ENCODE measurements at regions not wholly inside any gene's neighbourhood (a gene's known extent, or its start where the extent isn't known, plus 50 kb on each side); places are given as distances from the start of the nearest gene placed in this dataset.
"Not testable (repeated sequence)": the region's sequence is repeated elsewhere in the genome, so short reads cannot be mapped to it uniquely, and the experiment has no call there.

DNA sequence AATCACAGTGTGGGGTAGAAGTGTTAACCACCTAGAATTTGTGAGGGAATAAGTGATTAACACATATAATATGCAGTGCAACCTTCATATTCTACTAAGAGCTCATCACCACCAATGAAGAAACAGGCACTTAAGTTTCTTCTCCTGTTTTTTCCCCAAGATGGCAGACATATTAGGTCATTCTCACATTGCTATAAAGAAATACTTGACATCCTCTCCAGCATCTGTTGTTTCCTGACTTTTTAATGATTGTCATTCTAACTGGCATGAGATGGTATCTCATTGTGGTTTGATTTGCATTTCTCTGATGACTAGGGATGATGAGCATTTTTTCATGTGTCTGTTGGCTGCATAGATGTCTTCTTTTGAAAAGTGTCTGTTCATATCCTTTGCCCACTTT lies 301.5 kb upstream of the CLEC14A start:
- not testable (repeated sequence) for DNase-seq

DNA sequence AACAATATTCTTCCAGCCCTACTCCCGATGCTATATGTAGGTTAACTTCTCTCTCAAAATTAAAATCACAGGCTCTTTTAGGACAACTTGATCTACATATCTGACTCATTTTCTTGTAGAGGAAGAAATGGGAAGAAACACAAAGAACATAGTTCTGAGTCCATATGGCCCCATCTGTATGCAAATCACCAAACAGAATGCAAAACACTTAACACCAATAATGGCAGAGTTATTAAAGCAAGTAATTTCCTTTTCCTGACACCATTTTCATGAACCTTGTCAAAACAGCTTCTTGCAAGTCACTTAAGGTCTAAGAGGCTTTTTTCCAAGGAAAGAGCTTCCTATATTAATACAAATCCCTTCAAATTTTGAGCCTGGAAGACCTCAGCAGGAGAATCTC lies 300.4 kb upstream of the CLEC14A start:
- no peak for DNase-seq

DNA sequence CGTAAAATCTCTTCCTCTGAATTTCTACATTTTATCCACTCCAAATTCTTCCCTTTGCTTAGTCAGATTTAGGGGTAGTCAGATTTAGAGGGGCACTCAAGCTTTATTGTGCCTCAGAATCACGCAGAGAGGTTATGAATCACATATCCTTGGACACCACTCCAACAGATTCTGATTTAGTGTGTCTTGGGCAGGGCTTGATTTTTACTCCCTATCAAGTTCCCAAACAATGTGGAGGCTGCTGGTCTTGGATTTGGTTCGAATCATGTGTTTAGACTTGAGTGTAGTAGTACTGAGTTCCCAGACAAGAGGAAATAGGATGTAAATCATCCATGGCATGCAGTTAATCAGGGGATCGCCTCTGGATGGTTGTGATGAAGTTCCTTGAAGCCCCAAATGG lies 298.1 kb upstream of the CLEC14A start:
- DNase-seq, result no peak

DNA sequence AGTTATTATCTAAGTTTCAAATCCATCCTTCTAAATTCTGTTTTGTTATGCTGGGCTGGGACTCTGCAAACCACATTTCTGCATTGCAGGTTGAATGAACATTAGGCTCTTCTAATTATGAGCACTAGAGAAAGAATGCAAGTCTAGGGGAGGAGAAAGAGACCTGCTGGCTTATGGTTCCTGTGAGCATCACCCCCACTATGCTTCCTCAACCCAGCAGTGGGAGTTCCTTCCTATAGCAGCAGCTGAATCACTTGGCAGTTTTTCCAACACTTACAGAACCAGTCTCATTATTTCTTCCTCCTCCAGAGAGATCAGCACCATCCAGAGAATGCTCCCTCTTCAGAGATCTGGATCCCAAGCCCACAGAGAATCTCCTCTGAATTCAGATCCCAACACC lies 297.7 kb upstream of the CLEC14A start:
- no peak for DNase-seq

DNA sequence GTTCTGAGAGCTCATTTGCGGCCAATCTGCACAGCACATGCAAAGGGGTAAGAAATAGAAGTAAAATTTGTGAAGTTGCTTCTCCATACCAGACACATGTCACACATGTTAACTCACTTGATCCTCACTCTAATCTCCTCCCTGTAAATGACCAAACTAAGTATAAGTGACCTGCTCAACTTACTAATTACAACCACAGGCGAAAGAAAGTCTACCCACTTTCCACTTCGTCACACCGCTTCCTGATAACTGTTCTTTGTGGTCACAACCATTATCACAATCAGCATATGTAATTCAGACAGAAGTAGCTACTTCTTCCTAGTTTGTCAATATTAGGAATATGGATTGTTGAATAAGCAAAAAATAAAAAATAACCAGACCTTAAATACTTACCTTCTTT lies 293.7 kb upstream of the CLEC14A start:
- no peak for DNase-seq

DNA sequence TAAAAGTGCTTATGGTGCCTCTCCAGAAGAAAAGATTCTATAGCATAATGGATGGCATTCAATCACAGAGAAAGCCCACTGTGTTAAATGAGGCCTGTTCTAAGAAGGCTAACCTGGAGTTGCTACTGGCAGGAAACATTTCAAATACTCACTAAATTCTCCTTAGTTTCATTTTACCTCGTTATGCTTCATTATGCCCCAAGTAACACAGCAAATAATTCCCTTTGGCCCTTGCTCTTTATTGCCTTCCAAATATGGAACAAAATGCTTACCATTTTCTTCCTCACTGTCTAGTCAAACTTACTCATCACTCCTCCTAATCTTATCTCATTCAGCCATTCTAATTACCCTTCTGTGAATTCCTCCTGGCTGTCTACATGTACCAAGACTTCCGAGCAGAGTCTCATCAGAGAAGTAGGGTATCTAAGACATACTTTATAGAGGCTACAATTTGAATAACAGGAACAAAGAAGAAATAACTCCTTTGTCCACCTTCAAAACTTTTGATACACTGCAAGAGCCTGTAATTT lies 292.1 kb upstream of the CLEC14A start:
- no peak for DNase-seq

DNA sequence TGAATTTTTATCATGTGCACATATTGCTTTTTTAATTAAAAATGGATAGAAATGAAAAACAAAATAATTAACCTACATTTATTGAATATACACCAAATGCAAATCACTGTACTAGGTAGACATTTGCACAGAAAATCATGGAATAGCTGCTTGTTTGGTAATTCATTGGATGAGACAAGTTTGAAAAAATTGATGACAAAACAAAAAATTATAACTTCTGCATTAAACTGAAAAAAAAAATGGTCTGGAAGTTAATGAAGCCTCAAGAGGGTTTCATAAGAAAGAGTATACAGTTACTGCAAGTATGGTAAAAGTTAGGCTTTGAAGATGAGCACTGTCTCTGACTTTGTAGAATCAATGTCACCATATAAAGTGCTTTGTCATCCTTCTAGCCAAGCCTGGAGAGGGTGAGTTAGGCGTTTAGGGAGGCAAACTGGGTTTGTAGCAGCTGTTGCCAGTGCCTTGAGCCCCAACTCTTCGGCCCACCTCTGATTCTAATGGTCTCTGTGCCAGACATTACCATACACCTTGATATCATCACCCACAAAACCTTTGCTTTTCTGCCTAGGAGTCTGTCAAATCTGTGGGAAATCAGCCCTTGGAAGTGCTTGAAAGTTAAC lies 291.1 kb upstream of the CLEC14A start:
- no peak for DNase-seq

DNA sequence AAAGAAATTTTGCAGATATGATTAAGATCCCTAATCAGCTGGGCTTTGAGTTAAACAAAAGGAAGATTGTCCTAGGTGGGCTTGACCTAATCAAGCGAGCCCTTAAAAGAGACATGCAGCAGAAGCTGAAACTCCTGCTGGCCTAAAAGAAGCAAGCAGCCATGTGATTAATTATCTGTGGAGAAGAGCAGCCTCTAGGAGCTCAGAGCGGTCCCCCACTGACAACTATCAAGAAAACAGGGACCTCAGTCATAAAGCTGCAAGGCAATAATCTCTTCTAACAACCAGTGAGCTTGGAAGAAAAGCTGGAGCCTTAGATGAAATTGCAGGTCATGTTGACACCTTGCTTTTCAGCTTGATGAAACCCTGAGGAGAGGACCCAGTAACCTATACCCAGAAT lies 288.9 kb upstream of the CLEC14A start:
- DNase-seq, result no peak

DNA sequence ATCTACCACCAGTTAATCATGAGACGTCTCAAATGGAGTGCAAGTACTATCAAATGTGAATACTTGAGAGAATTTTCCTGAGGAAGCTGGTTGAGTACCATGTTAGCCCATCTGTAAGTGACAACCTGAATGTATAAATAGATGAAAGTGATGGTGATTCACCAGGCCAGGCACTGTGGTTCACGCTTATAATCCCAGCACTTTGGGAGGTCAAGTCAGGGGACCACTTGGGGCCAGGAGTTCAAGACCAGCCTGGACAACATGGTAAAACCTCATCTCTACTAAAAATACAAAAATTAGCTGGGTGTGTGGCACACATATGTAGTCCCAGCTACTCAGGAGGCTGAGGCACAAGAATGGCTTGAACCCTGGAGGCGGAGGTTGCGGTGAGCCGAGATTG lies 288.0 kb upstream of the CLEC14A start:
- not testable (repeated sequence) for DNase-seq

DNA sequence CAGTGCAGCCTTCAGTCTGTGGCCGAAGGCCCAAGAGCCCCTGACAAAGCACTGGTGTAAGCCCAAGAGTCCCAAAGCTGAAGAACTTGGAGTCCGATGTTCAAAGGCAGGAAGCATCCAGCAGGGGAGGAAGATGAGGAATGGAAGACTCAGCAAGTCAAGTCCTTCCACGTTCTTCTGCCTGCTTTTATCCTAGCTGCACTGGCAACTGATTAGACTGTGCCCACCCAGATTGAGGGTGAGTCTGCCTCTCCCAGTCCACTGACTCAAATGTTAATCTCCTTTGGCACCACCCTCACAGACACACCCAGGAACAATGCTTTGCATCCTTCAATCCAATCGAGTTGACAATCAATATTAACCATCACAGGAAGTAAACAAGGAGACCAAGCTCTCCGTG lies 282.2 kb upstream of the CLEC14A start:
- DNase-seq, result not testable (repeated sequence)

DNA sequence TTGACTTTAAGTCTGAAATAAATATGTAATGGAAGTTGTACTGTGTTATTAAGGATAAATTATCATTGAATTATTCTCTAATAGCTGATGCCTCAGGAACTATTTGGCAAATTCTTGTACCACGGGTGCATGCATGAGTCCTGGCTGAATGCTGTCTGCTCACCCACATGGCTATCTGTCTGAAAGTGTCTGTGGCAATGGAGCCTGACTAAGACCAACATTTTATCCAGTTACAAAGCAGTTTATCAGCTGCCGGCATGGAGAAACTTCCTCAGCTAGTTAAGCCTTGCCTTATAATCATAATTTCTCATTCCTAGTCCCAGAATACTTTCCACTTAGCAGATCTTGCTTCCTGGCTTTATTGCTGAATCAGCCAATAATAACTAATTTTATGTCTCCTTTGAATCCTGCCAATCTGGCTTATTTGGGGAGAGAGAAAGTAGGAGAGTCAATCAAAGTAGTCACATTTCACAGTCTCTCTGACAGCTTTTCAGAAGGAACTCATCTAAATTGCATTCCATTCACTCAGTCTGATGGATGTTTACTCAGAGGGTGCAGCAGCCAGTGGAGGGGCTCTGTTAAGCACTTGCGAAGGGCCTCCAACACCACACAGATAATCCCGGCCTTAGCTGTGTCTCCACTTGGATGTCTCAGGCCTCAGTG lies 280.6 kb upstream of the CLEC14A start:
- no peak for DNase-seq

DNA sequence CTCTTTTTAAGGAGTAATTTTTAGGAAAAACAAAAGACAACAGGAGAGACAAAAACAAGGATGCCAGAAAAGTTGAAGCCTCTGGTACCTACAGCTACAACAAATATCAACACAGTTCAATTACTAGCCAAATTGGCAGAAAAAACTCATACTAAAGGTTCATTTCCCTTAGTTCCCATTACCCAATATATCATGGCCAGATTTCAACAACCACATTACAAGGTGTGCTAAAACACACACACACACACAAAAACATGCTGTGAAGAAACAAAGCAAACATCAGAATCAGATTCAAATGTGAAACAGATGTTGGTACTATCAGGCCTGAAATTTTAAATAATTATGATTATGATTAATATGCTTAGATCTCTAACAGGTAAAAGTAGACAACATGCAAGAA lies 272.7 kb upstream of the CLEC14A start:
- no peak for DNase-seq

DNA sequence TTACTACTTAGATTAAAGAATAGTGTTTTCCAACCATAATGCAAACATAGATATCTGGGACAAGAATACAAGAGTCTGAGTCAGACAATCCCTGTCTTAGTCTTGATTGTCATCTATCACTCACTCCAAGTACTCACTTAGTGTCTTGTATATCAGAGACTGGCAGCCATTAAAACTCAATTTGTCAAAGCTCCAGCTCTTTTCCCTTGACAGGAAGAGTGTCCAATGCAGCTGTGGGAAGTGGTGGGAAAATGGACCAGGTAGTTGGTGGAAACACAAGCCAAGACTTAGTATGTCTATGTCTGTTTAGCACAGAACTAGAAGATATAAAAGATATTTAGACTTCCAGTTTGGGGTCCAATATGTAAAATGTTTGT lies 271.6 kb upstream of the CLEC14A start:
- DNase-seq, result no peak

DNA sequence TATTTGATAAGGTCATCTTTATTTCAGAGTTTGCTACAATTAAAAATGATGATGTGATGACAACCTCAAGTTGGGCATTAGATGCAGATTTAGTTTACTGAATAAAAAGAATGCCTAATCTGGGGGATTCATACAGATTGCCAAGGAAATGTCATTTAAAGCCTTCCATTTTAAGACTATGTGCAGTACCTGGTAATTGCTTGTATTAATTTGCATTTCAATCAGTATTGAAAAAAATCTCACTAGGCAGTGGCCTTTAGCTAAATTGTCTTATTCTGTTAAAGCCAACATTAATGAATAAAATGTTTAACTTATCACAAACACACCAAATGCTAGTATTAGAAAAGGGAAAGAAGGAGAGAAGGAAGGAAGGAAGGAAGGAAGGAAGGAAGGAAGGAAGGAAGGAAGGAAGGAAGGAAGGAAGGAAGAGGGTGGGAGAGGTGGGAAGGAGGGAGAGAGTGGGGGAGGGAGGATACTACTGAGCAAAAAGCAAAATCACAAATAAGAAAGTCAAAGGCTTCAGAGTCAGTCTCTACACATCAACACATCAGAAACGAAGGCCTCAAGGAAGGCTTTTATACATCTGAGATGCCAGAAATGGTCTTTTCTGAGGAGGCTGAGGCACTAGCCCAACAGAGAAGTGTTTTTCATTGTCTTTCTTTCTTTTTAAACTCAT lies 271.1 kb upstream of the CLEC14A start:
- DNase-seq, result no peak

DNA sequence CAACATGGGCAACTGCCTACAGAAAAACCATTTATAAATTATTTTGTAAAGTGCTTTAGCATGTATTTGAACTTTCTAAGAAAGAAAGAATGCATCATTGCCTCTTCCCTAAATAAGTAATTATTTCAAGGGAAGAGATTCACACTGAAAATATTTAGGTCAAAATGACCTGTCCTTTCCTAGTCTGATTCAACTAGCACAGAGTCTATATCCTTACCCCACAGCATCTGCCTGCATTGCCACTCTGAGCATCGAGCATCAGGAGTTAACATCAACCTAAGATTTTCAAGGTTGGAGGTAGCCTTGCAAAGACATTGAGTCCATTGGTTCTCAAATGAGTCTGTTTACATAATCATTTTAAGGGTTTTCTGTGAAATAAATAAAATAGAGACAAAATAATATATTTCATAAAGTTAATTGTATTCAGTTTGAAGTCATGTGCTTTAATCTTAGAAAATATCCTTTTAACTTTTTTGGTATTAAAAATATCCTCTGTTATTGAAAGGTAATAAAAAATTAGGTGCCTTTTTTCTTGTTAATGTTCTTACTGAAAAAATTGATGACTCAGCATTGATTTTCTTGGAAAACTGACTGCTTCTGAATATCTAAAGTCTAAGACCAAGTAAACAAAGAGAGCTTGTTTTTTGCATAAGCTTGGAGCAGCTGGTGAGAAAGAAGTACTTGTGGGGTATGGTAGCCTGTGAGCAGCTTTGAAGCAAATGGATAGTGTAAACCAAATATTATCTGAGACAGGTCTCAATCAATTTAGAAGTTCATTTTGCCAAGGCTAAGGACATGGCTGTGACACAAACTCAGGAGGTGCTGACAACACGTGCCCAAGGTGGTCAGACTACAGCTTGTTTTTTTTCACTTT lies 269.0 kb upstream of the CLEC14A start:
- no peak for DNase-seq

DNA sequence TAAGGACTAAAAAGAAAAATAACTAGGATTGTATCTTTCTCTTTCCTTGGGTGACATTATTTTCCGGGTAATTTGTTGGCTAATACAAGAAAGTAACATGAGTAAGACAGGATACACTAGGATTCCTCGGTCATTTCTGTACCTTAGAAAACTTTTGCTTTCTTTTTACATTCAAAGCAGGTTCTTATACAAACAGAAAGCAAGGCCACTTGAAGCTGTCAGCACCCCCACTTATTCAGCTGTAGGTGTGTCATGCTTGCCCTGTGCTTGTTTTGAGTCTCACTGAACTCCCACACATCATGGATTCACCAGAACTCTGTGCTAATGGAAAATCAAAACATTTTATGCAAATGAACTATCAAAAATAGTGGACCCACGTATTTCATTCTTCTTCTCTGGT lies 266.8 kb upstream of the CLEC14A start:
- DNase-seq, result no peak

DNA sequence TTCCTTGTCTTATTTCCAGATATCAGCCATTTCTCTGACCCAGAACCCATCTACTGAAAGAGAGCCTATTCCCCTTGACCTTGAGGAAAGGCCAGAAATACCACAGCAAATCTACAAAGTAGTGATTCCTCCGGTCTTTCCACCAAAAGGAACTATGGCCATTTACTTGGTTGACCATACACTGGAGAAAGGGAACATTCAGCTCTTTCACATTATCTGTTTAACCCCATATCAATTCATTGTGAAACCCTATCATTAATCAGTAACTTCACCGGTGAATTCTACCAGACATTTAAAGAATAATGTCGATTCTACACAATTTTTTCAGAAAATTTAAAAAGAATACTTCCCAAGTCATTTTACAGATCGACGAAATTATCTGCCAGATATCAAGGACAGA lies 265.7 kb upstream of the CLEC14A start:
- DNase-seq, result no peak

DNA sequence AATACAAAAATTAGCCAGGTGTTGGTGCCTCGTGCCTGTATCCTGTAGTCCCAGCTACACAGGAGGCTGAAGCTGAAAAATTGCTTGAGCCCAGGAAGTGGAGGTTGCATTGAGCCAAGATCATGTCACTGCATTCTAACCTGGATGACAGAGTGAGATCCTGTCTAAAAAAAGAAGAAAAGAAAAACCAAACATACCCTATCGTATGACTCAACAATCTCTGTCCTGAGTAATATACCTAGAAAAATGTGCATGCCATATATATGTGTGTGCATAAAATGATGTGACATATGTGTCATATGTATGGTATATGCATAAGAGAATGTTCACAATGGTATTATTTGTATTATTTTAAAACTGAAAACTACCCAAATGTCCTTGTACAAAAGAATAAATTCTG lies 261.5 kb upstream of the CLEC14A start:
- no peak for DNase-seq

DNA sequence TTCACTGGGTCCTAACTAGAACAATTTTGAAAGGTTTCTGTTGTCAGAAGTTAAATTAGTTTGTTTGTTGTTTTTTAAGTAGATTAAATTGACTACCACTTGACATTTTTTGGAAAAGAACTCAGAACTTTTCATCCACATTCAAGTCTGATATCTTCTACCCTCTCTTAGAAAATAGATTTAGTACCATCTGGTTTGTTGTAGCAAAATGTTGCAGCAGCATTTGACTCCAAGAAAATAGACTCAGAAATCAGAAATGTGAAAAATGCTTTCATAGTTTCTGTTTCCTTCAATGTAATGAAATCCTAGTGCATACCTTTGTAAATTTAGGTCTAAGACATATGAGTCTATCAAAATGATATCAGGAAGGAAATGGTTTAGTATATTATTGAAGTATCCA lies 256.3 kb upstream of the CLEC14A start:
- no peak for DNase-seq

DNA sequence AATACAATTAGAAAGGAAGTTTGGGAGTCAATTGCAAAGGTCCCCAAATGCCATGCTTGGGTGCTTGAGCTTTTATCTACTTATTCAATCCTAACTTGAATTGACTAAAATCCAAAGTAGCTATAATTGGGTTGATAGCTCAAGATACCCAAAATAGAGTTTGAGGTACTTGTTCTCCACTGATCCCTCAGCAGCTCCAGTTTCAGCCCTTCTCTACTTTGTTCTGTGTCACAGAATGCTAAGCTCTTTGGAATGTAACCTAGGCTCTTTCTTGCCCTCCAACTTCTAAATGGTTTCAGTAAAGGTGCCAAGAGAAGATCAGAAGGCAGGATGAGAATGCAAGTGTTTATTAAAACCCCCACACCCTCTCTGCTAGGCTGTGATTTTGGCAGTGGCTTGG lies 251.4 kb upstream of the CLEC14A start:
- no peak for DNase-seq

DNA sequence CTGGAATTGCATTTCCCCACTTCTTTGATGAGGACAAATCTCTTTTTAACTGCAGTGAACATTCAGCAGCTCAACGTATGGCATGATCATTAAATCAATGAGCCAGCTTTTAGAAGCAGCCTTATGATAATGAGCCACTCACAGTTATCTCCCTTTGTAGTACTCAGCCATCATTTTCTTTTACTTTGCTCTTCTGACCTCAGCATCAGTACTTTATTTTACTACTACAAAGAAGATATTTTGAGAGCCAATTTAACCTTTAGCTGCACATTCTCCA lies 250.0 kb upstream of the CLEC14A start:
- no peak for DNase-seq

DNA sequence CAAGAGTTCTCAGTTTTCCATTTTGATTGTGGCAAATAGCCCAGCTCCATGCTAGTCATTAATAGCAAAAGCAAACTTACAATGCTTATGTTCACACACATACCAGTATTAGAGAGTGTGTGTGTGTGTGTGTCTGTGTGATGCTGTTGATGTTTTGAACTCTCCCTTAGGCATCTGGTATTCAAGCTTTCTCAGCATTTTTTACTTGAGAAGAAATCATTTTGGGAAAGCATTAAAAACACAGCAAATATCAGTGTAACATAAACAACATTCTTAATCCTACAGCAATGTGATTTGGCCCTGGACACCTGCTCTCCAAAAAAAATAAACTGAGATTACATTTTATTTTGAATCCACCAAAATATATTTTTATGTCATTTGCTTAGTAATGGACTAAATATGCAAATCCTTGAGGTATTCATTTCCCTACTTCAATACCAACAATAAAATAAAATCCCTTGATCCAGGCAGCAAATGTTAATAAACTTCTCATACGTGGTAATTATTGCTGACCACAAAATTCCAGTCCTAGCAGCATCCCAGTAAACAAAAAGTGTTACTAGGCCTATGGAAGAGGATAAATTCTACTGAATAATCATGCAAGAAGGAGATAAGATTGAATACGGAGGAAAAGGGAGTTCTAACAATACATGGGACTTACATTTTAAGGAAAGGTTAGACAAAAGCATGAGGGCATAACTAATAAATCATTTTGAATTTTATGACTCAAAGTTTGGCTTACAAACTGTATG lies 249.5 kb upstream of the CLEC14A start:
- DNase-seq, result no peak

DNA sequence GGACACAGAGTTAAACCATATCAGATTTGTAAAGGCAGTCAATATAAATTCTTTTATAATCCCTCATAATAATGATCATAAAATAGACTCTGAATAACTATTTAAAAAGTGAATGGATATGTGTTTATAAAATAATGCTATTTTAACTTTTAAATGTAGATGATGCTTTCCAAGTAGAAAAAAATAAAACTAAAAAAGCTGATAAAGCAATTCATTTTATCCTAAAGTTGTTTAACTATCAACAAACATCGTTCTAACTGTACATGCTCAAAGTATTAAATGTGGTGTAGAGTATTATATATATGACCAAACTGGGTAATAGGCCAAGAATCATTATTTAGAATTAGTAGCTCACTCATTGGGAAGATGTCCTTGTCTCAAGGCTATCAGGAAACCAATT lies 248.3 kb upstream of the CLEC14A start:
- no peak for DNase-seq

Data from suppressor macrophage treated with lipopolysaccharide for 1 hour (primary cell).